ENCODE measurements at regions not wholly inside any gene's neighbourhood (a gene's known extent, or its start where the extent isn't known, plus 50 kb on each side); places are given as distances from the start of the nearest gene placed in this dataset.

- no peak for DNase-seq
These were observed 169.8 kb downstream of the PARM1 start for GRCh38 chr4:75102787-75103085.

DNA sequence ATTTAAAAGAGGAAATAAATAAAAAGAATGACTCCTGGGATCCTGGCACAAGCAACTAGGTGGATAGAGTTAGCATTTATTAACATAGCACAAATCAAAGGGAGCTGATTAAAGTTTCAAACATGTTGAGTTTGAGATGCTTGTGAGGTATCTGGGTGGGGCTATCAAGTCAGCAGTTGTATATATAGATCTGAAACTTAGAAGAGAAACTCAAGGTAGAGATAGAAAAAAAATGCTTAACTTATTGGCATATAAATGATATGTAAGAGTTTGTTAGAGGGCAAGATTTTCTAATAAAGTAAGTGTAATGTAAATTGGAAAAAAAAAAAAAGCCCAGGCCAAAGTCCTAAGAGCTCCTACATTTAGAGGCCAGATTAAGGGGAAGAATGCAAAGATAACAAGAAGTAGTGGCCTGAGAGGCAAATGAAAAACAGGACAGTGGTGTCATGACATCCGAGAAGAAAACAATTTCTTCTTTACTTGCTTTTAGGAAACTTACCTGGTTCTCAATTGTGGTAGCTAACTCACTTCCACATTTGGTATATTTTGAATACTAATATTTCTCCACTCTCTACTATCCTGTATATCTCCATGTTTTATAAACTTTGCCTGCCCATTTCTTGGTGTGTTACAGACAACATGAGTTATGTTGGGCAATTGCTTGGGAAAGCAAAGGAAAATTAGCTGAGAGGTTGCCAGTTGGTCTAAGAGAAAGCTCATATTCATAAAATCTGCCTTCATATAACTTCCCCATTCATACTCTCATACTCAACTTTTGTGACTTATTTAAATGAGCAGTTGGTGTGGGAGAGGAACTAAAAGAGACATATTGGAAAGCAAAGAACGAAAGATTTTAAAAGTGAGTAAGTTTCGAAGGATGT lies 169.2 kb downstream of the PARM1 start:
- no peak for DNase-seq

Data from NCI-H187 (cell line).